DMS79 (cell line): ENCODE measurements at regions not wholly inside any gene's neighbourhood (a gene's known extent, or its start where the extent isn't known, plus 50 kb on each side); places are given as distances from the start of the nearest gene placed in this dataset.

Source experiments
- DNase-seq: peaks from one replicate; lab custom pipeline; 2025; lab: John Stamatoyannopoulos, UW

DNA sequence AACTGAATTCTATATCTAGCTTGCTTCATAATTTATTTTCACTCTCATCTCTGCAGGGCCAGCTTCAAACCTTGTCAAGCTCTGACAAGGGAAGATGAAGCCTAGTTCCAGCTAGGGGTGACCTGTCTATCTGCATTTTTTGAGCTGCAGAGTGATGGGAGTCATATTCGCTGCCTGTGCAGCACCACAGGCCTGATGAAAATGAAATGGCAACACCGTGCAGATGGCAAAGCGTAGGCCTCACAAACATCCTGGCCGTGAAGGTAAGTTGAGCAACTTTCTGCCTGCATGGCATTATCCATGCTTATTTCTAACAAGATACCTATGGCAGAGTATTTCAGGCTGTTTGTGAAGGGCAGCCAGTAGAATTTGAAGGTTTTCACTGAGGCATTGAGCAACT, 86.4 kb upstream of the C1QTNF9B start:
- no peak for DNase-seq

DNA sequence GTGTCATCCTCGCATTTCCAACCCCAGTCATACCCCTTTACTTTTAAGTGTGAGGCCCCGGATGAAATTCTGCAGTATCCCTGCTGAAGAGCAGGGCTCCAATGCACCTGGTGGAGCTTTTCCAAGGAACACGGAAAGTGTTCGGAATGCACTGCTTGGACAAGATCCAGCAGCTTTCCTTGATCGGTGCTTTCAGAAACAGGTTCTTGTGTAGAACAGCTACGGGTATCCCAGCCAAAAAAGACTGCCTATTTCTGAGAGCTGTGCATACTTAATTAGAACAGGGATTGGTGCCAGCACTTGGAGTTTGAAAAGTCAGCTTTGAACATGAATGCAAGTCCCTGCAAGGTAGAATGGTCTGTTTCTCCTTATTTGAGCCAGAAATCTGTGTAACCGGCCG, 87.2 kb upstream of the C1QTNF9B start:
- peak; percentile 75 for DNase-seq

DNA sequence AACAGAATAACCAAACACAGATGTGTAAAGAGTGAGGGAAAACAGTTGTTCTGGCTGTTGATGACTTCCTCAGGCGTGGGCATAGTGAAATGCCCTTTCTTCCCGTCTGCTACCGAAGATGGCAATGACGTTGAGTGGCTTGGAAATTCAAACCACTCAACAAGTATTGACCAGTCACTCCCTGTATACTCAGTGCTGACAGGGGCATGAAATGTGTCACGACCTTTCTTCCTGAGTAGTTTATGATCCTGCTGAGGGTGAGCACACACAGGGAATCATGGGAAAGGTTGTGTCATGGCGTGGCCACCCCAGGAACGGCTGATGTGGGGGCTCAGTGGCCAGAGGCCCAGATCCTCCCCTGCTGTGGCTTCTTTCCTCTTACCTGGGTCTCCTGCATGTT, 87.8 kb upstream of the C1QTNF9B start:
- no peak for DNase-seq

DNA sequence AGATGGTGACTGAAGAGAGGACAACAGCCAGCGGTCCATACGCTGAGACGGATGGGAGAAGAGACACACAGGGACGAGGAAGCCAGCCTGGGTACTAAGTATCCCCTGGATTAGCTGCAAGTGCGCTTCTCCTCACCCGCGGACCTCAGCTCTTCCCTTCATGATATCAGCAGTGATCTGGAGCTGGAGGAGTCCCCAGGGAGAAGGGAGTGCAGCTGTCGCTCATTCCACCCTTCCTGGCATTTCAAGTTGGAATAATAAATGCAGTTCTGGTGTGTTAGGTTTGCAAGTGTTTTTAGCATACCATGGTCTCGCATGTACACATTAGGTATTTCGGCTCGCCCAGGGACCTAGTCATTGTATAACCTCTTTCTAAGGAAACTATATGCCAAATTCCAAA, 88.5 kb upstream of the C1QTNF9B start:
- peak; percentile 47 for DNase-seq

DNA sequence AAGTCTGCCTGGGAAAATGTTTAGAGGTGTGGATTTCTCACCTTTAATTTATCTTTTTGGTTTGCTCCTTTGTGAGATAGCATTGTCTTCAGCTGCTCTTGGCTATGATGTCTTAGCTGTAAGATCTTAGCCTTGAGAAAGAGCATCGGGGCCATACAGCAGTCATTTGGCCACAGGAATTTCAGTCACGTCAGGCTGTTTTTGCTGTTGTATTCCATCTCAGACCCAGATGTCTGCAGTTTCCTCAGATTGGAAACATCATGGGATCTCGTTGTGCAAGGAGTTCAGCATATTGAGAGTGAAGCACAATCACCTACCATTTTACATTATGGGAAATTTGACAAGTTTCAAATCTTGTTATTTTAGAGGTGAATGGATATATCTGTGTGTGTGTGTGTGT, 89.3 kb upstream of the C1QTNF9B start:
- DNase-seq: no peak

DNA sequence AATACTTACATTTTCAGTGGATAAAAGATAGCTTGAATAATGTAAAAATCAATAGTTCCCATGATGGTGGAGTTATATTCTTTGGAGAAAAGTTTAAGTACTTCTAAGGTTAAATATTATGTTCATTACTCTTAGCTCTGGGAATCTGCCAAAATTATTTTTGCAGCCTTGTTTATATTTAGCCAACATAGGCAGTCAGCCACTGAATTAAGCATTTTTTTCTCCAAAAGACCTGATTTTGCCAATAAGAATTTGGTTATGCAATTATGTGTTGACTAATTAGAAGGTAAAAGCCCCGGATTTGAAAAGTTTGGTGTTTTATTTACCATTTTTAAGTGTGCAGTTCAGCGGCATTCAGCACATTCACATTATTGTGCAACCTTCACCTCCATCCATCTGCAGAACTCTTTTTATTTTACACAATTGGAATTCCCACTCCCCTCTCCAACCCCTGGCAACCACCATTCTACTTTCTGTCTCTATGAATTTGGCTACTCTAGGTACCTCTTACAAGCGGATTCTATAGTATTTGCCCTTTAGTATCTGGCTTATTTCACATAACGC, 90.1 kb upstream of the C1QTNF9B start:
- no peak for DNase-seq

DNA sequence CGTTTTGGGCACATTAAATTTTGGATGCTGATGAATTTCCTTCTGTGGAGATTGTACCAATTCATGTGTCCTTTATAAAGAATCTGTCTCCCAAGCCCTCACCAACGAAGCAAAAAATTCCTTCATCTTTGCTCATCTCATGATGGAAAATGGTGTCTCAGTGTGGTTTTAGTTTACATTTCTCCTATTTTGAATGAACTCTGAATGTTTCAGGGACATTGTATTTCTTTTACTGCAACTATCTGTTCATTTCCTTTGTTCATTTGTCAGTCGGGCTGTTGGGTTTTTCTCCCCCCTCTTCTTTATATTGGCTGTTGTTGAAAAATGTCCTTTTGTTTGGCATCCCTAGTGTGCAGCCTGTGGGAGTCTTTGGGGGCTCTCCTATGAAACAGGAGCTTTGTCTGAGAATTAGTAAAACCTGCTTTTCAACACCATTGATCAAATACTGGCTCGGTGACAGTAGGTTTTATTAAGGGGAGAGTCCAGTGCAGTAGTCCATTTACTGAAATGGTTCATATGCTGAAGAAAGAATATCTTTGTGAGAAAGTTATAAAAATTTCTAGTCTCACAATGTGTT, 91.3 kb upstream of the C1QTNF9B start:
- DNase-seq: no peak

DNA sequence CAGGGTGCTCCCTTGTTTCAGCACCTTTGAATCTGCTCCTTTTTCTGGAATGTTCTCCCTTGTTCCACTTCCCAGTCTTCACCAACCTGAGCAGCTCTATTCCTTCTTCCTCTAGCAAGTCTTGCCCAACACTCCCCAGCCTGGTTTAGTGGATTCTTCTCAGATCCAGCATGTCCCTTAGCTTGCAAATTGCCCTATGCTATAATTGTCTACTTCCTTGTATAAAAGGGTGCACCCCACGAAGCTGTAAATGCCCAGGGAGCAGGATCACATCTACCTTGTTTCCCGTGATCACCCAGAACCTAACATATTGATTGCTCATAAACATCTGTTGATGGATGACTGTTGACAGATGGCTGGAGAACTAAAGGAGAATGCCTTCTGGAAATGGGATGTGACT, 93.2 kb upstream of the C1QTNF9B start:
- DNase-seq: no peak

DNA sequence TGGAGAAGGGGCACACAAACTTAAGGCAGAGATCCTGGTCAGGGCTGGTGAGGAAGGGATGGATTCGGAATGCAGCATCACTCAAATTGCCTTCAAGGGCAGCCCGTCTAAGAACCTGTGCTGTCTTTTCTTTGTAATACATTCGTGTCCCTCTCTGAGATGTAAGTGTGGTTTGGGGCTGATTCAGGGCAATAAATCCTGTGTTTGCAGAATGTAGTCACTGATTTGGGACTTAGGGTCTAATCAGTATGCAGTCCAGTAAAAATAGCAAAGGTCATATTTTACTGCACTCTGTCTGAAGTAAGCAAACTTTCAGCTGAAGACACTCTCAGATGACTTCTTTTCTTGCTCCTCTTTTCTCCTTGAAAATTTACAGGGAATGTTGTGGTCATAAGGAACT, 93.8 kb upstream of the C1QTNF9B start:
- no peak for DNase-seq

DNA sequence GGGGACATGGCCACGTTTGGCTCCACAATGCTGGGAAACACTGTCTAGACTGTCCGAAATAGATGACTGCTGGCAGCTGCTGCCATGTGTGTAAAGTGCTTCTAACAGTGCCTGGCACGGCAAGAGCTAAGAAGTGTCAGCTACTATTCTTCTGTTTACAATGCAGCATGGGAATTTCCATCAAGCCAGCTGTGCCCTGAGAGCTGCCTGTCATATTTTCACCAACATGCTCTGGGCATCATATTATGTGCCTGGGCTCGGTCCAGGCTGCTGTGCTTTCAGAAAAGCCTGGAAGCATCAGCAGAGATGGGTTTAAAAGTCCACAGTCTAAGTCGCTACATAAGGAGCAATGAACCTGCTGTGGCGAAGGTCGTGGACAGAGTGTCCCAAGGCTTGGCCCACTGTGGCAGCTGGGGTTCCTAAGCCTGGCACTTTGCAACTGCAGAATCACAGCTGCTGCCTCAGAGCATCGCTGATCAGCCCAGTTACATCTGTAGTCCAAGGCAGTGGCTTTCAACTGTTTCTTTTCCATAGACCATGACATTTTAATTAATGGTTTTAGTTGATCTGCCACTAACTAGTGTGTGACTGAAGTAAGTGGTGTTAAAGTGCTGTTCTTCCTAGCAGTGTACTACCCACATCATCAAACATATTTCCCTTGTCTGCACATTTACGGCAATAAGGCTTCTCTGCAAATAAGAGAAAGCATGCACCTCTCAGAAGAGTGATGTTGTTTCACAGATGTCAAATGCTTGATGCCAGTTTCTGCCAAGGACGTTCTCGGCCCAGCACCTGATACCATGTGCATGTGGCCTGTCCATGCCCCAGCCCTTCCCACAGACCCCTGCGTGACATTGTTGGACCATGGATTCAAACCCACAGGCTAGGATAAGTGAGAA, 95.7 kb upstream of the C1QTNF9B start:
- DNase-seq: no peak

DNA sequence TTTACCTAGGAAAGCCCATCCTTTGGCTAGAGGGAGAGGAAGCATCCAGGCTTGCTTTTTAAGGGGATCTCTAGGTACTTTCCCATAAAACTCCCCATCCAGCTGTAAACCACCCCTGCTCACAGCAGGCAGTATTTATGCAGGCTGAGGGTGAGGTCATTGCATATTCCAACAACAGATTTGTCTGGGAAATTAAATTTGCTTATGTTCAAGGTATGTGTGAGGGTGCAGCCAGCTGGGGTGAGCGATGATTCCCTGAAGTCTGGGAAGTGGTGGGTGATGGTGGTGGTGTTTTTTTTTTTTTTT, 96.3 kb upstream of the C1QTNF9B start:
- no peak for DNase-seq

DNA sequence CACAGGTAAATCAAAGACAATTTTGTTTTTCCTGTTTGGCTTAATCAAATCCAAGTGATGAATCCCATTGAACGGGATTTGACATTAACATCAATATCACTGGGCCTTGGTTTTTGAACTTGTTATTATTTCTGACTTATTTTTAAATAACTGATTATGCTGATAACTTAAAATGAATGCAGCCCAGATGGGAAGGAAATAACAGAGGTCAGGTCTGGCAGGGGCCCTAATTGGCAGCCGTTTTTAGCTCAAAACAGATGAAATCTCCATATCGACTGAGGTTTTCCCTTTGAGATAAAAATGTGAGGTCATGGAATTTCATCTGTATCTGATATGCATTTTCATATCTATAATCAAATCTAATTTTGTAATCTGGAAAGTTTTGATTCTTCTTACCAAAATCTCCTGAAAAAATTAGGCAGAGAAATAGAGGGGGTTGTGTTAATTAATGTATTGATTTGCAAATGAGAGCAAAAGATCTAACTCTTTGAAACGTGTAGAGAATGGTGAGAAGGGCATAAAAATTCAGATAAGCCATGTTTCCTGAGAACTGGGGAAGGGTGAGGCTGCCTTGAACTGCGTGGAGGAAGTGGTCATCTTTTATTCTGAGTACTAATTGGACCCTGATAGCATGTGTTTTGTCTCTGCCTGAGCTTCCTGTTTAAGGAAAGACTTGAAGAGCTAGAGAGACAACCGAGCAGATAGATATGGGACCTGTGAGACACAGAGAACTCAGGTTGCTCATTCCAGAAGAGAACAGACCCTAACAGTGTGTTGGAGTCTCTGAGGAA, 98.2 kb upstream of the C1QTNF9B start:
- no peak for DNase-seq

DNA sequence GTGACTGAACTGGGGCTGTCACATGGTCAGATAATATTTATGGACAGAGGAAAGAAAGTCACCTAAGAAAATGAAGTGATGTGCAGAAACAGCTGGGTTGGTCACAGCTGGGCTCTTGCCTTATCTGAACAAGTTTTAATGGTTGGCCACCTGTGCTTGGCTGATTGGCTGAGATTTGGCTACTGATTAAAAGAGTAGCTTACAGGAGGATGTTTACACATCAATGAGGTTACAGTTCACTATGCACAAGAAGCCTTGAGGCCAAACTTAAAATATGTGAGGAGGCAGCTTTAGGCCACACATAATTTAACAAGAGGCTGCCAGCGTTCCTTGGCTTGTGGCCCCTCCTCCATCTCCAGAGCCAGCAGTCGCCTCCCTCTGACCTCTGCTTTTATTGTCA, 99.2 kb upstream of the C1QTNF9B start:
- no peak for DNase-seq

DNA sequence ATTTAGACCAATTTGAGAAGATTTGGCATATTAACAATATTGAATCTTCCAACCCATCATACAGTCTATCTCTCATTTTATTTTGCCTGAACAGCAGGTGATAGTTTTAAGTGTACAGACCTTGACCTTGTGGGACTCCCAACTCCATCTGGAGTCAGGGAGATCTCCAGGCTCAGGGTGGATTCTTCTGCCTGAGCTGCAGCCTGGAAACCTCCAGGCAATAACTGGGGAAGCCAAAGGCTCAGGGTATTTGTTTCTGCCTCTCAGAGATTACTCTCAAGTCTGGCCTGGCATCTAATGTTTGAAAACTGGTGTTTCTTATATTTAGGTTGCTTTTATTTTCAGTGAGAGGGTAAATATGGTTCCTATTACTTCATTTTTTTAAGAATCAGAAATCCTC, 102.1 kb upstream of the C1QTNF9B start:
- no peak for DNase-seq

DNA sequence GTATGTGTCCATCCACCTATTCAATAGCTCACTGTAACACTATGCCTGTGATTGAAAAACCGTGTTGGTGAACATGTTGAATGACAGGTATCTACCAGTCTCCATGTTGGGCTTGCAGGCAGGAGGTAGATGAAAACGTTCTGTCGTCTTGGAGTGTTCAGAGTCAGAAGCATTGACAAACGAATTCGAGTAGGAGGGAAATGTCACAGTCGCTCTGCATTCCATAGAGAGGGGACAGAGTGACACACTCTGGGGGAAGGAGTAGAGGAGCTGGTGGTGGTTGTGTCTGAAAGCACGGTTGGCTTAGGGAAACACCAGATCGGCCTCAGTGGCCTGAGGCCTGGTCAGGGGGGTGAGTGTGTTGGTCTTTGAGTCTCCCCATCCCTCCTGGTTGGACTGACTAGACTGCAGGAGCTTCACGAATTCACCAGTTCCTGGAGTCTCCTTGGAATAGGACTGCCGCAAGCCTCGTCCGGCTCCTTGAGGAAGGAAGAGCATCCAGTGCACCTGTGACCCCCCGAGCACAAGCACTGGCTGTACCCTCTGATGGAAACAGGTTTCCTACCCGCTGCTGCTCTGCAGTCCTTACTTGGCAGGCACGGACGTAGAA, 105.0 kb upstream of the C1QTNF9B start:
- no peak for DNase-seq

DNA sequence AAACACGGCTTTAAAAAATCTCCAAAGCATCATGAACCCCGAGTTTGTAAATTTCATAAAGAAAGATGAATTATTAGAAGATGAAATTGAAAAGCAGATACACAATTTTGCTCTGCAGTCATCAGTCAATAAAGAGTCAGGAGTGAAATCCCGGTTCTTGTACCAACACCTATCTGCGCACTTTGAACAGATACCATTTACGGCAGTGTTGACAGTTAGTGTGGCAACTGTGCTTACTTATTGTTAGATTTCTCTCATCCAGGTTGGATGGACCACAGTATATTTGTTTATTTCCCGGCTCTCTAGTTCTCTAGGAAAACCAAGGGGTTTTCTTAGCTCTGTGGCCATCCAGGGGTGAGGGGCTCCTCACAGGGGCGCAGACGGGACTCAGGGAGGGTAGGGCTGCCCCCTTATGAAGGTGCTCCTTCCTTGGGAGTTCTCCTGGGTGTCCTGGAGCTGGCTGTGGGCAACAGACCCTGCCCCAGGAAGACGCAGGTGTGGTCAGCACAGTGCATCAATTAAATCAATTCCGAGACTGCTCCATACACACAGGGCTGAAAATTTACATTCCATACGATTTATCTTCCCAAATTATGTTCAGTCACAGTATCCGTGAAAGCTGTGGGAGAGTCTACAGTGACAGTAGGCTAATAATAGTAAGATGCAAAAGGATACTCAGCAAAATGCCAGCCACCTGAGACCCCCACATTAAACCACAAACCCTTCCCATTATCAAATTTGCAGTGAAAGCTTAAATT, 107.0 kb upstream of the C1QTNF9B start:
- no peak for DNase-seq

DNA sequence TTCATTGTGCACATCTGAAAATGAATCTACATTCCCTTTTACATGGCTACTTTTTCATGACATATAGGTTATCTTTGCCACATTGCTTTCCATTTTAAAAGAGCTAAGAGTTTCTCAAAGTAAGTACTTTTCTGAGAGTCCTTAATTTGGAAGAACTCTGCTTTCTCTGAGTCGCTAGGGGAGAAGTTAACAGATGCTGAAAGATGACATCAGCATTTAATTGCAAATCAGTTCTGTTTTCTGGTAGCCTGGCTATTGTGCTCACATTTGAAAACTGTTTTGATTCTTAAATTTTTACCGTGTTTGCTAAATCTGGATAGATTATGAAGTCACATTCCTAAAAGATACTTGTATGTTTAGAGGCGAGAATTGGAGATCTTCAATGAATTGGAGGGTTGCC, 107.7 kb upstream of the C1QTNF9B start:
- no peak for DNase-seq

DNA sequence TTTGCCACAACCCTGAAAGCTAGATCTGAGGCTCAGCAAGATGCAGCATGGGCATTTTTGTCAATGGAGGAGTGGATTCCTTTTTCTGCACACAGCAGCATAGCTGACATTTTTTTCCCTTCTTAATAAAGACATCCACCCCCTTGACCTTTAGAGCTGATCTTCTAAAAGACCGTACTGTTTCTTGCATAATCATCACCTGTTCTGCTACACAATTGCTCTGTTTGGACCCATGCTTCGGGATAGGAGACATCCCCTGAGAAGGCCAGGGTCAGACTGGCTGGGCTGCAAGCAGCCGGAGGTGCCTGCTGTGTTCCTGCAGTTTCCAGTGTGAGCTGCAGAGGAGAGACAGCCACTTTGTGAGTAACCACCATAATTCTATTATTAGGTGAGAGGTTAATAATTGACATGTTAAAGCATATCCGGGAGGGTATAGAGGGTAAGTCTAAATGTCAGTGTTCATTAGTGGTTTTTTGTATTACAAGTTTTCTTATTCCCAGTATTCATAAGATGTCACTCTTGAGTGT, 108.5 kb upstream of the C1QTNF9B start:
- DNase-seq: no peak

DNA sequence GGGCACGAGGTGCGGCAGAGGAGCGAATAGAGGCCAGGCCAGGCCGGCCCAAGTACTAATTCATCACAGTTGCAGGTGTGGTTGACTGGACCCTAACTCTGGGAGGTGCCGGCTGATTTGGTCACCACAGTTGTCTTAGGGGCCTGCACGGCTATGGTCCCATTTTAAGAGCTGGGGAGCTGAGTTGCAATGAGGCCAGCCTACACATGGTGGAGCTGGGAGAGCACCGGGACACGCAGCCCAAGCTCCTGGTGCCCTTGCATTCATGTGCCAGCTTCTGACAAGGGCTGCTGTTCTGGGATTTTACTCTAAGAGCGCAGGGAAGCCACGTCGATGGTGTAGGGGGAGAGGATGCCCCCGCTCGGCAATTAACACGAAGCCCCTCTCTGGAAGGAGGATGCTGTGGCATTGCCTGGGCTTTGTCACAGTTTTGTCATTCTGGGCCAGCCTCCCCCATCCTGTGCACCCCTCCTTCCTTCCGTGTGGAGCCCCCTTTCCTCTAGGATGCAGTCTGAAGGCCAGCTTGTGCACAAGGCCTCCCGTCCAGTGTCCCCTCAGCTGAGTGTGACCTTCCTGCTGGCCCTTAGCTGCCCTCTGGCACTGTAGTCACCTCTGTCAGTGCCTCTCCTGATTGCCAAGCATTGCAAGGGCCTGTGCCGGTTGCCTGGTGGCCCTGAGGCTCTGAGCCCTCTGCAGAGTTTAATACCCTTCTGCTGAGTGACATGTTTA, 109.4 kb upstream of the C1QTNF9B start:
- no peak for DNase-seq

DNA sequence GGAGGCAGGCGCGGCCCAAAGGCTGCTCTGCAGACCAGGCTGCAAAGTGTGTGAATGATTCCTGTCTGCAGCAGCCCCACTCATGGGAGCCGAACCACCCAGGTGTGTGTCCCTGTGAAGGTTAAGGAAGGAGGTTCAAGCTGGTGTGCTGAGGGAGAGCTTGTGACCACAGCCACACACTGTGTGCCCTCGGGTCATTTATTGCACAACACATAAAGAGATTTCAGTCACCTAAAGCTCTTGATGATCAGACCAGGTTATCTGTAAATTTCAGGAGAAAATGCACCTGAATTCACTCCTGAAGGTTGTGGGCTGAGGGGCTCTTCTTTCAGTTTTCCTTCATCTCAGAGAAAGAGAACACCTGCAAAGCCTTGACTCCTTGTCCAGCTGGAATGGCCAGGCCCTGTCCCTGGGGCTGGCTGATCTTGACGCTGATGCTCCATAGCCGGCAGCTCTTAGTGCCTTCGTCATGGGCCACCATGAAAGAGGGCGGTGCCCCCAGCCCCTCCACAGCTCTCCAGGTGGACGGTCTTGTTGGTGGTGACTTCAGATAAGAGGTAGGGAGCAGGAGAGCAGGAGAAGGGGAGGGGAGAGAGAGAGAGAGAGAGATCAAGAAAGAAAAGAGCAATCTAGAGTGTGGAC, 110.8 kb upstream of the C1QTNF9B start:
- DNase-seq: no peak
